OCI-LY7 (cell line): ENCODE measurements at regions not wholly inside any gene's neighbourhood (a gene's known extent, or its start where the extent isn't known, plus 50 kb on each side); places are given as distances from the start of the nearest gene placed in this dataset.

ENCODE experiments used
- BruUV-seq: library from RNA; stranded (reverse); fragments of 400-500 nt; replicated peaks from 2 replicates; lab custom pipeline; 2021; lab: Mats Ljungman, UMichigan
- CTCF ChIA-PET: fragments of 300-600 bp; sonication (Branson Sonifier 250); formaldehyde crosslinking; loops from one replicate; lab custom pipeline; 2022; ENCODE audit warnings: antibody characterized with exemption; ENCODE audit not compliant: unreplicated experiment; lab: Charles Lee
- POLR2A ChIA-PET: fragments of 300-600 bp; sonication (Branson Sonifier 250); formaldehyde crosslinking; loops from one replicate; lab custom pipeline; 2022; ENCODE audit warnings: antibody characterized with exemption; lab: Charles Lee
- DNase-seq: peaks from one replicate; pipeline ENCODE4 v3.0.0-alpha.2; 2015; ENCODE audit warnings: low spot score
- H2AFZ ChIP-seq: fragments of 200-600 bp; sonication (generic), shearing (Covaris generic); 2 replicates; pipeline ENCODE4 v1.6.1; 2014; ENCODE audit warnings: mild to moderate bottlenecking, antibody characterized with exemption, low read length, moderate library complexity
- H3K27ac ChIP-seq: fragments of 200-600 bp; sonication (generic); 2 replicates; pipeline ENCODE4 v1.5.1; 2014; ENCODE audit warnings: mixed run types, low read depth, mild to moderate bottlenecking, moderate library complexity, low read length, inconsistent platforms; ENCODE audit not compliant: poor library complexity, severe bottlenecking
- H3K36me3 ChIP-seq: fragments of 200-600 bp; sonication (generic); 2 replicates; pipeline ENCODE4 v1.6.1; 2014; ENCODE audit warnings: mild to moderate bottlenecking, antibody characterized with exemption, low read length, moderate library complexity, mixed read lengths; ENCODE audit not compliant: insufficient read depth
- H3K4me1 ChIP-seq: fragments of 200-600 bp; sonication (generic); 2 replicates; pipeline ENCODE4 v1.5.1; 2014; ENCODE audit warnings: mild to moderate bottlenecking, low read length; ENCODE audit not compliant: insufficient read depth, poor library complexity, severe bottlenecking
- H3K4me2 ChIP-seq: fragments of 200-600 bp; sonication (generic); 2 replicates; pipeline ENCODE4 v1.6.1; 2014; ENCODE audit warnings: mild to moderate bottlenecking, low read length
- H3K4me3 ChIP-seq: fragments of 200-600 bp; sonication (generic); 2 replicates; pipeline ENCODE4 v1.5.1; 2014; ENCODE audit warnings: mild to moderate bottlenecking, low read depth, low read length; ENCODE audit not compliant: poor library complexity, severe bottlenecking
- H3K79me2 ChIP-seq: fragments of 200-600 bp; sonication (generic); 2 replicates; pipeline ENCODE4 v1.6.1; 2016; ENCODE audit warnings: low read depth, mild to moderate bottlenecking, low read length, moderate library complexity, mixed read lengths; ENCODE audit not compliant: insufficient read depth
- H3K9me2 ChIP-seq: fragments of 200-600 bp; sonication (generic); 2 replicates; pipeline ENCODE4 v1.6.1; 2016; ENCODE audit warnings: mild to moderate bottlenecking, low read length, mixed read lengths; ENCODE audit not compliant: insufficient read depth
- H3K9me3 ChIP-seq: fragments of 200-600 bp; sonication (generic); 2 replicates; pipeline ENCODE4 v1.6.1; 2014; ENCODE audit warnings: mild to moderate bottlenecking, mixed run types, low read length, mixed read lengths
- H4K20me1 ChIP-seq: fragments of 200-600 bp; sonication (generic); 2 replicates; pipeline ENCODE4 v1.6.1; 2014; ENCODE audit warnings: mild to moderate bottlenecking, antibody characterized with exemption, low read length, moderate library complexity, mixed read lengths; ENCODE audit not compliant: insufficient read depth
- EZH2phosphoT487 ChIP-seq: fragments of 200-600 bp; sonication (generic); IDR thresholded peaks from 2 replicates; pipeline ENCODE4 v1.6.1; 2018; ENCODE audit warnings: low read depth, borderline replicate concordance, mild to moderate bottlenecking, mixed run types, antibody characterized with exemption, low read length, moderate library complexity, mixed read lengths
- intact Hi-C: fragments of 100-400 bp; cut with micrococcal nuclease; formaldehyde crosslinking; loops from one replicate; pipeline ENCODE4 v1.10.0; 2022; ENCODE audit not compliant: unreplicated experiment
- TF ChIP-seq, protein P1 (sequence below): fragments of 200-600 bp; sonication (generic); conservative IDR thresholded peaks from 2 replicates; pipeline ENCODE4 v1.5.1; 2014; ENCODE audit warnings: mild to moderate bottlenecking, antibody characterized with exemption, low read length, moderate library complexity, mixed read lengths

DNA sequence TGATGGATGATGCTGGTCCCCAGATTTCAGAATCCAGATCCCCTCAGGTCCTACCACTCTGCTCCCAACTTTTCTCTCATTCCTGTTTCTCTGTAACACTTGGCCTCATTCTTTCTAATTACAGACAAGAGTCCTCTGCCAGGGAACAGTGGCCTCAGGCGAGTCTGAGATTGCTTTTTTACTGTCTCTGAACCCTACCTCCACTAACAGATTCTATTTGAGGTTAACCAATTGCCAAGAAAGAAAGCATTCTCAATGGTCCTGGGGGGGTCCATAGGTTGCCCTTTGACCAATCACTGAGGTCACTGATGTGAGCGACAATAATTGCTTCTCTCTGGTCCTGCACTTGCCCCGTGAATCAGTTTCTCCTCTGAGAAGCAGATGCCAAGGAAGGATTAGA lies 145.2 kb upstream of the TMEM108 start:
- Histone ChIP-seq H3K4me3 (no peak overlapping the region), H3K27ac (no peak overlapping the region), H3K9me2 (no peaks in the 10 kb centered on the region), H4K20me1 (no peaks in the 10 kb centered on the region), H3K36me3 (no peaks in the 10 kb centered on the region), H3K9me3 (no peaks in the 10 kb centered on the region), H3K4me2 (no peak overlapping the region), H2AFZ (no peak overlapping the region), H3K4me1 (no peaks in the 10 kb centered on the region), H3K79me2 (no peaks in the 10 kb centered on the region)
- intact Hi-C loops = no loop called here
- ChIA-PET CTCF (no interaction called here), POLR2A (no interaction called here)
- no TSS peak for BruUV-seq
- TF ChIP-seq, protein P1, sequence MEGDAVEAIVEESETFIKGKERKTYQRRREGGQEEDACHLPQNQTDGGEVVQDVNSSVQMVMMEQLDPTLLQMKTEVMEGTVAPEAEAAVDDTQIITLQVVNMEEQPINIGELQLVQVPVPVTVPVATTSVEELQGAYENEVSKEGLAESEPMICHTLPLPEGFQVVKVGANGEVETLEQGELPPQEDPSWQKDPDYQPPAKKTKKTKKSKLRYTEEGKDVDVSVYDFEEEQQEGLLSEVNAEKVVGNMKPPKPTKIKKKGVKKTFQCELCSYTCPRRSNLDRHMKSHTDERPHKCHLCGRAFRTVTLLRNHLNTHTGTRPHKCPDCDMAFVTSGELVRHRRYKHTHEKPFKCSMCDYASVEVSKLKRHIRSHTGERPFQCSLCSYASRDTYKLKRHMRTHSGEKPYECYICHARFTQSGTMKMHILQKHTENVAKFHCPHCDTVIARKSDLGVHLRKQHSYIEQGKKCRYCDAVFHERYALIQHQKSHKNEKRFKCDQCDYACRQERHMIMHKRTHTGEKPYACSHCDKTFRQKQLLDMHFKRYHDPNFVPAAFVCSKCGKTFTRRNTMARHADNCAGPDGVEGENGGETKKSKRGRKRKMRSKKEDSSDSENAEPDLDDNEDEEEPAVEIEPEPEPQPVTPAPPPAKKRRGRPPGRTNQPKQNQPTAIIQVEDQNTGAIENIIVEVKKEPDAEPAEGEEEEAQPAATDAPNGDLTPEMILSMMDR = no peak
- no peak for TF ChIP-seq EZH2phosphoT487
- DNase-seq = no peak

DNA sequence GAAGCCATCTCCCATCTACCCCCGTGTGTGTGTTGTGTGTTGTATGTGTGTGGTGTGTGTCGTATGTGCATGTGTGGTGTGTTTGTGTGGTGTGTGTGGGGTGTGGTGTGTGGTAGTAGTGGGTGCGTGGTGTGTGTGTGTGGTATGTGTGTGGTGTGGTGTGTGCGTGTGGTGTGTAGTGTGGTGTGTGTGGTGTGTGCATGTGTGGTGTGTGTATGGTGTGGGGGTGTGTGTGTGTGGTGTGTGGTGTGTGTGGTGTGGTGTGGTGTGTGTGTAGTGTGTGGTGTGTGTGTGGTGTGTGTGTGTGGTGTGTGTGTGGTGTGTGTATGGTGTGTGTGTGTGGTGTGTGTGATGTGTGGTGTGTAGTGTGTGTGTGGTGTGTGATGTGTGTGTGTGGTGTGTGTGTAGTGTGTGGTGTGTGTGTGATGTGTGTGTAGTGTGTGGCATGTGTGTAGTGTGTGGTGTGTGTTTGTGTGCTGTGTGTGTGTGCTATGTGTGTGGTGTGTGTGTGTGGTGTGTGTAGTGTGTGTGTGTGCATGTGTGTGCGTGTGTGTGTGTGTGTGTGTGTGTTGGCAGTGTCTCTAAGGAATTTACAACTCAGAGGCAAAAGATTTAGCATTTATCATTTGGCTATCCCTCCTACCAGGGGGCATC lies 156.3 kb upstream of the TMEM108 start:
- Histone ChIP-seq H3K4me2 (no peak overlapping the region), H3K79me2 (no peaks in the 10 kb centered on the region), H3K4me1 (no peaks in the 10 kb centered on the region), H4K20me1 (no peaks in the 10 kb centered on the region), H3K27ac (no peak overlapping the region), H3K36me3 (no peaks in the 10 kb centered on the region), H2AFZ (no peak overlapping the region), H3K9me3 (no peaks in the 10 kb centered on the region), H3K9me2 (no peaks in the 10 kb centered on the region), H3K4me3 (no peak overlapping the region)
- POLR2A ChIA-PET = interaction anchor here (0.7 kb wide), 1 partner anchor 271 kb away, joined by 3 read pairs; no protein-coding TSS in a partner anchor
- intact Hi-C loops = no loop called here
- CTCF ChIA-PET = no interaction called here
- no peak for TF ChIP-seq EZH2phosphoT487
- TF ChIP-seq, protein P1 = no peak
- BruUV-seq = no TSS peak
- DNase-seq = no peak

DNA sequence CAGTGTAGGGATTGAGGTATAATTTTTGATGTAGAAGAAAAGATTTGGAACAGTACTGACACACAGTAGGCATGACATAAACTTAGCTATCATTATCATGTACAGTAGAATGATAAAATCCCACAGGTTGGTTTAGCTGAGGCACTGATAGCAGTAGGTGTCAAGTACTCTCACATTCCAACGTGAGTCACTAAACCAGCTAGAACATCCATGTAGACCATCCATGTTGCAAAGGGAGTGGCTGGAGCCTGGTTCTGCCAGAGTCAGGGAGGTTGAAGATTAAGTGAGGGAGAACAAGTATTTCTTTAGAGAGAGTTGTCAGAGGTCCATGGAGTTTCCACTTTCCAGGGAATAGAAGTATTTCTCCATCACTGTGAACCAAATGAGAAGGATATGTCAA lies 157.2 kb upstream of the TMEM108 start:
- H3K27ac ChIP-seq = no peak overlapping the region
- no peak overlapping the region for H3K4me3 ChIP-seq
- BruUV-seq = no TSS peak
- TF ChIP-seq, protein P1 = no peak
- no peak for TF ChIP-seq EZH2phosphoT487
- intact Hi-C loops = no loop called here
- no peaks in the 10 kb centered on the region for H3K9me2 ChIP-seq
- no peaks in the 10 kb centered on the region for H3K79me2 ChIP-seq
- ChIA-PET POLR2A (no interaction called here), CTCF (no interaction called here)
- no peaks in the 10 kb centered on the region for H3K36me3 ChIP-seq
- H4K20me1 ChIP-seq = no peaks in the 10 kb centered on the region
- H3K4me1 ChIP-seq = no peaks in the 10 kb centered on the region
- DNase-seq = no peak
- no peaks in the 10 kb centered on the region for H3K9me3 ChIP-seq
- no peak overlapping the region for H2AFZ ChIP-seq
- H3K4me2 ChIP-seq = no peak overlapping the region
